Panc1 (cell line): ENCODE measurements at regions not wholly inside any gene's neighbourhood (a gene's known extent, or its start where the extent isn't known, plus 50 kb on each side); places are given as distances from the start of the nearest gene placed in this dataset.

Experiments
- SIN3A ChIP-seq: IDR thresholded peaks from 2 replicates; pipeline ENCODE4 v1.6.1; 2012; ENCODE audit warnings: low read depth, mild to moderate bottlenecking, low read length, moderate library complexity, borderline replicate concordance; ENCODE audit not compliant: insufficient read depth
- TF ChIP-seq, protein P1 (sequence below): fragments of 450-650 bp; IDR thresholded peaks from 2 replicates; pipeline ENCODE4 v1.5.1; 2017; ENCODE audit warnings: mild to moderate bottlenecking
- TF ChIP-seq, protein P2 (sequence below), 2 experiments: IDR thresholded peaks; 2 replicates each; pipeline ENCODE4 v1.6.1; 2011 to 2012; ENCODE audit warnings: low read depth in 2 of 2, control low read depth in 1 of 2, low read length in 1 of 2, mild to moderate bottlenecking in 1 of 2, moderate library complexity in 1 of 2; ENCODE audit not compliant: insufficient read depth in 1 of 2

DNA sequence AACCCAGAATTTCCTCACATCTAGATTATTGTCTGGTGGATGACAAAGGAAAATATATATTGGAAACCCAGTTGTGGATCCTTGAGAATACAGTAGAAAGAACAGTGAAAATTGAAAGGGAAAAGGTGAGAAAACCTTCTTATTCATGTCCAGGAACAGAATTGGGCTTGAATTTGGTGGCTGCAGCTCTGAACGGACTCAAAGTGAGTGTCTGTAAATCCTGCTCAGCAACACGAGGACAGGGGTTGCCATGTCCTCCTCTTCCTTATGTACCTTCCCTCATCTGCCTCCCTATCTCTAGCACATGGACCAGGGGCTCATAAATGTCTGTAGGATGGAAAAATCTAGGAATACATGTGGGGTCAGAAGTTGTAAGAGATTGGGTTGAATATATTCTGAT is 152.2 kb downstream of the RPIA start:
- TF ChIP-seq, protein P1, sequence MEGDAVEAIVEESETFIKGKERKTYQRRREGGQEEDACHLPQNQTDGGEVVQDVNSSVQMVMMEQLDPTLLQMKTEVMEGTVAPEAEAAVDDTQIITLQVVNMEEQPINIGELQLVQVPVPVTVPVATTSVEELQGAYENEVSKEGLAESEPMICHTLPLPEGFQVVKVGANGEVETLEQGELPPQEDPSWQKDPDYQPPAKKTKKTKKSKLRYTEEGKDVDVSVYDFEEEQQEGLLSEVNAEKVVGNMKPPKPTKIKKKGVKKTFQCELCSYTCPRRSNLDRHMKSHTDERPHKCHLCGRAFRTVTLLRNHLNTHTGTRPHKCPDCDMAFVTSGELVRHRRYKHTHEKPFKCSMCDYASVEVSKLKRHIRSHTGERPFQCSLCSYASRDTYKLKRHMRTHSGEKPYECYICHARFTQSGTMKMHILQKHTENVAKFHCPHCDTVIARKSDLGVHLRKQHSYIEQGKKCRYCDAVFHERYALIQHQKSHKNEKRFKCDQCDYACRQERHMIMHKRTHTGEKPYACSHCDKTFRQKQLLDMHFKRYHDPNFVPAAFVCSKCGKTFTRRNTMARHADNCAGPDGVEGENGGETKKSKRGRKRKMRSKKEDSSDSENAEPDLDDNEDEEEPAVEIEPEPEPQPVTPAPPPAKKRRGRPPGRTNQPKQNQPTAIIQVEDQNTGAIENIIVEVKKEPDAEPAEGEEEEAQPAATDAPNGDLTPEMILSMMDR, result no peak
- TF ChIP-seq, protein P2, sequence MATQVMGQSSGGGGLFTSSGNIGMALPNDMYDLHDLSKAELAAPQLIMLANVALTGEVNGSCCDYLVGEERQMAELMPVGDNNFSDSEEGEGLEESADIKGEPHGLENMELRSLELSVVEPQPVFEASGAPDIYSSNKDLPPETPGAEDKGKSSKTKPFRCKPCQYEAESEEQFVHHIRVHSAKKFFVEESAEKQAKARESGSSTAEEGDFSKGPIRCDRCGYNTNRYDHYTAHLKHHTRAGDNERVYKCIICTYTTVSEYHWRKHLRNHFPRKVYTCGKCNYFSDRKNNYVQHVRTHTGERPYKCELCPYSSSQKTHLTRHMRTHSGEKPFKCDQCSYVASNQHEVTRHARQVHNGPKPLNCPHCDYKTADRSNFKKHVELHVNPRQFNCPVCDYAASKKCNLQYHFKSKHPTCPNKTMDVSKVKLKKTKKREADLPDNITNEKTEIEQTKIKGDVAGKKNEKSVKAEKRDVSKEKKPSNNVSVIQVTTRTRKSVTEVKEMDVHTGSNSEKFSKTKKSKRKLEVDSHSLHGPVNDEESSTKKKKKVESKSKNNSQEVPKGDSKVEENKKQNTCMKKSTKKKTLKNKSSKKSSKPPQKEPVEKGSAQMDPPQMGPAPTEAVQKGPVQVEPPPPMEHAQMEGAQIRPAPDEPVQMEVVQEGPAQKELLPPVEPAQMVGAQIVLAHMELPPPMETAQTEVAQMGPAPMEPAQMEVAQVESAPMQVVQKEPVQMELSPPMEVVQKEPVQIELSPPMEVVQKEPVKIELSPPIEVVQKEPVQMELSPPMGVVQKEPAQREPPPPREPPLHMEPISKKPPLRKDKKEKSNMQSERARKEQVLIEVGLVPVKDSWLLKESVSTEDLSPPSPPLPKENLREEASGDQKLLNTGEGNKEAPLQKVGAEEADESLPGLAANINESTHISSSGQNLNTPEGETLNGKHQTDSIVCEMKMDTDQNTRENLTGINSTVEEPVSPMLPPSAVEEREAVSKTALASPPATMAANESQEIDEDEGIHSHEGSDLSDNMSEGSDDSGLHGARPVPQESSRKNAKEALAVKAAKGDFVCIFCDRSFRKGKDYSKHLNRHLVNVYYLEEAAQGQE (IDR thresholded peaks at IDR 0.05; ENCODE audit: insufficient read depth in 1 of 2, low read depth in 2 of 2, low read length in 1 of 2), result no peak
- no peak for TF ChIP-seq SIN3A
